ENCODE measurements at regions not wholly inside any gene's neighbourhood (a gene's known extent, or its start where the extent isn't known, plus 50 kb on each side); places are given as distances from the start of the nearest gene placed in this dataset.
"Not testable (repeated sequence)": the region's sequence is repeated elsewhere in the genome, so short reads cannot be mapped to it uniquely, and the experiment has no call there.

- no peak for DNase-seq (ENCODE audit: low read depth)
Measured at GRCh38 chr13:90253806-90254205, 1093.7 kb upstream of the MIR17HG start.

- no peak for DNase-seq (ENCODE audit: low read depth)
Measured at GRCh38 chr13:90254437-90254836, 1093.0 kb upstream of the MIR17HG start.

GRCh38 chr13:90256746-90257145 lies 1090.7 kb upstream of the MIR17HG start:
- DNase-seq (ENCODE audit: low read depth), result no peak

GRCh38 chr13:90258129-90258528 lies 1089.4 kb upstream of the MIR17HG start:
- DNase-seq (ENCODE audit: low read depth), result no peak

- DNase-seq (ENCODE audit: low read depth), result no peak
Measured at GRCh38 chr13:90261343-90261742, 1086.1 kb upstream of the MIR17HG start.

- DNase-seq (ENCODE audit: low read depth), result no peak
Measured at GRCh38 chr13:90270226-90270625, 1077.3 kb upstream of the MIR17HG start.

- no peak for DNase-seq (ENCODE audit: low read depth)
Measured at GRCh38 chr13:90272356-90272755, 1075.1 kb upstream of the MIR17HG start.

GRCh38 chr13:90276216-90276615 lies 1071.3 kb upstream of the MIR17HG start:
- no peak for DNase-seq (ENCODE audit: low read depth)

- not testable (repeated sequence) for DNase-seq (ENCODE audit: low read depth)
Measured at GRCh38 chr13:90278231-90278630, 1069.3 kb upstream of the MIR17HG start.

GRCh38 chr13:90281709-90282108 lies 1065.8 kb upstream of the MIR17HG start:
- DNase-seq (ENCODE audit: low read depth), result no peak

- no peak for DNase-seq (ENCODE audit: low read depth)
Measured at GRCh38 chr13:90287521-90287920, 1060.0 kb upstream of the MIR17HG start.

GRCh38 chr13:90293793-90294361 lies 1053.6 kb upstream of the MIR17HG start:
- no peak for DNase-seq (ENCODE audit: low read depth)

- DNase-seq (ENCODE audit: low read depth), result no peak
Measured at GRCh38 chr13:90299238-90299637, 1048.2 kb upstream of the MIR17HG start.

- no peak for DNase-seq (ENCODE audit: low read depth)
Measured at GRCh38 chr13:90300015-90300414, 1047.5 kb upstream of the MIR17HG start.

- peak; percentile 2 for DNase-seq (ENCODE audit: low read depth)
Measured at GRCh38 chr13:90302107-90302506, 1045.4 kb upstream of the MIR17HG start.

- DNase-seq (ENCODE audit: low read depth), result no peak
Measured at GRCh38 chr13:90305796-90306195, 1041.7 kb upstream of the MIR17HG start.

- DNase-seq (ENCODE audit: low read depth), result no peak
Measured at GRCh38 chr13:90307136-90307535, 1040.4 kb upstream of the MIR17HG start.

- no peak for DNase-seq (ENCODE audit: low read depth)
Measured at GRCh38 chr13:90308249-90308648, 1039.2 kb upstream of the MIR17HG start.

- no peak for DNase-seq (ENCODE audit: low read depth)
Measured at GRCh38 chr13:90311929-90312328, 1035.6 kb upstream of the MIR17HG start.

- DNase-seq (ENCODE audit: low read depth), result no peak
Measured at GRCh38 chr13:90315061-90315460, 1032.4 kb upstream of the MIR17HG start.

GRCh38 chr13:90320664-90321063 lies 1026.8 kb upstream of the MIR17HG start:
- DNase-seq (ENCODE audit: low read depth), result no peak

- DNase-seq (ENCODE audit: low read depth), result no peak
Measured at GRCh38 chr13:90321281-90321931, 1026.1 kb upstream of the MIR17HG start.

- no peak for DNase-seq (ENCODE audit: low read depth)
Measured at GRCh38 chr13:90329641-90330040, 1017.8 kb upstream of the MIR17HG start.

GRCh38 chr13:90331974-90332373 lies 1015.5 kb upstream of the MIR17HG start:
- DNase-seq (ENCODE audit: low read depth), result no peak
